NOMO-1 treated with dmso at 0.1 percent for 144 hours (cell line): ENCODE measurements at regions not wholly inside any gene's neighbourhood (a gene's known extent, or its start where the extent isn't known, plus 50 kb on each side); places are given as distances from the start of the nearest gene placed in this dataset.

Experiments
- DNase-seq: peaks from one replicate; lab custom pipeline; 2025; ENCODE audit not compliant: unreplicated experiment; lab: John Stamatoyannopoulos, UW

DNA sequence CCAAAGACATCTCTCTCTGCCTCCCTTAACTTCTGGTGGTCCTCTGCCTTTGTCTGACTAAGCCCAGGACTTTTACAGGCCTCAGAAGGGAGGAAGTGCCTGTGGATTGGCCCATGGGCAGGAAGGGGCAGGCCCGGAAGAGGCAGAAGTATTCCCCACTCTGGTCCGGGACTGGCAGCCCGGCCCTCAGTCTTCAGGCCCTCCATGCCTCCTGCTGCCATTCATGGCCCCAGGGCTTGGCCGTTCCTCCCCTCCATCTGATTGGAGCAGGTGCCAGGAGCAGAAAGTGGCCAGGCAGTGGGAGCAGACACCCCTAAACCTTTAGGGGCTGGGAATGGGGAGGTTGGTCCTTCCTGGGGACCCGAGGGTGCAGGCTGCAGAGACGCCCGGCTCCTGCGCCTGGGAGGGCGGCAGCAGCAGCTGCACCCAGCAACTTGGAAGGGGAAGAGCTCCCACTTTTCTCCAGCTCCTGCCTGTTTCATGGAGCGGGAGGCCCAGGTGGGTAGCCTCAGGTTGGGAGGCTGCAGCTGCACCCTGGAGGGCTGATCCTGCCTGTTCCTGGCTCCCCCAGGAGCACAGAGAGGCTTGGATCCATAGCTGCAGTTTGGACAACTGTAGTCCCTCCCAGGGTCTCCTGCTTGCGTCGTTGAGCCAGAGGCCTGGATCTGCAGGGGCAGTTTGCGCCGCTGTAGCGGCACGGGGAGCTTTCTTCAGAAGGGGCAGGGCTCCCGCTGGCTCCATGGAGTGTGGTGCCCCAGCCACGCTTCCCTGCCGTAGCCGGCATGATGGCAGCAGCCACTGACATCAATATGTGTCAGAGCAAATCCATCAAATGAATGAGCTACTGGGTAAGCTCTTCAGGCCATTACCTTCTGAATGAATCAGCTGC, 661.5 kb upstream of the NUDT12 start:
- DNase-seq, result no peak

DNA sequence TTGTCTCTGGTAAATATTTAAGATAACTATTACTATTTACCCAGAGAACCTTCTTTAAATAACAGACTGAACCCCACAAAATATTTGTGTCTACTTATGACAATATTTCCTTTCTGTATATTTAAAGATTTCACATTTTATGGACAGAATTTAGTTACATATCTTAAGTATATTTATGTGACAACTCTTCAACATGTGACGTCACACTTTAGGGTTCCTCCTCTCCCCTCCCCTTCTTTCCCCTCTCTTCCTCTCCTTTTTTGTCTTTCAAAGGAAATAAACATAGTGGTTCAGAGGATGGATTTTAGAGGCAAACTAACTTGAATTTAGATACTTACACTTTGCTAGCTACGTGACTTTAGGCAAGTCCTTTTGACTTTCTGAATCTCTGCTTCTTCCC, 655.6 kb upstream of the NUDT12 start:
- DNase-seq, result no peak

DNA sequence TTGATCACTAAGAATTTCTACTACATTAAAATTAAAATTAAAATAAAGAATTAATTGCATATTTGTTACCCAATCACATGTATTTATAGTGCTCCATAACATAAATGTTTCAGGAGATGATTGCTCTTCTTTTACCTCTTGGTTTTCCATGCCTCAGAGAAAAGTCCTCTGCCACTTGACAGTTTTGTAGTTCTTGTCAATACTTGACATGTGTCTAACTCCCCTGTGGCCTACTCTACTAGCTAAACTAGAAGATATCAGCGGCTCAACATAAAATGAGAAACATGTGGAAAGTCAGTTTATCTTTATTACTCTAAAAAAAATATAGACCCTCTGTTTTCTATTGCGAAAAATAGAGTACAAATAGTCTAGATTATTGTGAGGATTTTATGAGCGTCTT, 650.6 kb upstream of the NUDT12 start:
- no peak for DNase-seq

GRCh38 chr5:104199771-104200170, 637.2 kb upstream of the NUDT12 start:
- no peak for DNase-seq

DNA sequence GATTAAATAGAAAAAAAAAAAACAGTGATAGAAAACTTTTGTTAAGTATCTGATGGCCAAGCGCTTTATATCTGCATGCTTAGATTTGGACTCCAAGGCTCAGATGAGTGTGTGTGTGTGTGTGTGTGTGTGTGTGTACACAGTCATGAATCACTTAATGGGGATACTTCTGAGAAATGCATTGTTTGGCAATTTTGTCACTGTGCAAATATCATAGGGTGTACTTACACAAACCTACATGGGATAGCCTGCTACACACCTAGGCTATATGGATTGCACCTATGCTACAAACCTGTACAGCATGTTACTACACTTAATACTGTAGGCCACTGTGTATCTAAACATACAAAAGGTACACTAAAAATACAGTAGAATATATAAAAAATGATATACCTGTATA, 635.6 kb upstream of the NUDT12 start:
- DNase-seq, result no peak

DNA sequence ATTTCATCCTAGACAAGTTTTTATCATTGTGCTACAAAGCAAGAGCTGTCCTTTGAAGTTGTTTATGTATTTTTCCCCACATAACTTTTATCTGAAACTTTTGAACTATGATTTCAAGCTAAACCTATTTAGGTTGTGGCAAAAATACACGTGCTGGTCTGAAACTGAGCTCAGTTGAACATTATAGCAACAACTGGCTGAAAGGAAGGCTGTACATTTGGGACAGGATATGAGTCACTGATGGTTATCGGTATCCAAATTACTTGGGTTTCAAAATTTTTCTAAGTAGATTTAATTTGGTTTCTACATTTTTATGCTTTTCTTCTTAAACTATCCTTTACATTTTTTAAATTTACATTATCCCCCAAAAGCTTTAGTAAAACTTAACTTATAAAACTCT, 627.3 kb upstream of the NUDT12 start:
- peak; percentile 36 for DNase-seq

GRCh38 chr5:104189031-104189430, 626.4 kb upstream of the NUDT12 start:
- DNase-seq, result no peak

DNA sequence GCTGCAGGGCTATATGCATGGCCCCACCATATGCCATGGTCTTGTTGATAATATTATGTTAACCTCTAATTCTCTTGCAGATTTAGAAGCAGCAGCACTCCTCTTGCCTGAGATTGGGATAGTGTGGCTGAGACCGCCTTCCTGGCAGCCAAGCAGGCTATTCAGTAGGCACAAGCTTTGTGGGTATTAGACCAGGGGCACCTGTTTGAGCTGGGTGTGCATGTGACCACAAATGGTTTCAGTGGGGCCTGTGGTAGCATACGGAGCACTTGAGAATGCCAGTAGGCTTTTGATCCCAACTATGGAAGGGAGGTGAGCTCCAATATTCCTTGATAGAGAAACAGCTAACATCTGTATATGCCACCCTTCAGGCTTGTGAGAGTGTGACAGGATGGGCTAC, 625.1 kb upstream of the NUDT12 start:
- no peak for DNase-seq

DNA sequence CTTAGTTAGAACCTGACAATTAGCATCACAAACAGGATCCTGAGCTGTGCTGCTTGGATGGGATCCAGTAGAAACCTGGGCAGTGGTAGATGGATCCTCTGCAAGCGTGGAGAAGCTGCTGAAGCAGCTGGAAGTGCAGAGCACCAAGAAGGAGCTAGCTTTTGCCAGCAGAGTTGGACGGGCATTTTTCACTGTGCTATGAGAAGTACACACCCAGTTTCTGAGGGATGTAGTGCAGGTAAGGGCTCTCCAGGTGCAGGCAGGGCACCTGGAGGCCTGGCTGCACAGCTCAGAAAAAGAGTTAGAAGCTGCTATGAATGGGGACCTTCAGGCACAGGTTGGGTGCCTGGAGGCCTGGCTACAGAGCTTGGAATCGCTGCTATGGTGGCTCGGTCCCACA, 623.9 kb upstream of the NUDT12 start:
- DNase-seq, result no peak

- no peak for DNase-seq
Observed at GRCh38 chr5:104186100-104186499, 623.5 kb upstream of the NUDT12 start.

GRCh38 chr5:104184264-104184663, 621.7 kb upstream of the NUDT12 start:
- no peak for DNase-seq

GRCh38 chr5:104178829-104179456, 616.4 kb upstream of the NUDT12 start:
- DNase-seq, result peak; percentile 64

- no peak for DNase-seq
Observed at GRCh38 chr5:104178066-104178465, 615.5 kb upstream of the NUDT12 start.

- DNase-seq, result no peak
Observed at GRCh38 chr5:104177651-104178050, 615.1 kb upstream of the NUDT12 start.

- no peak for DNase-seq
Observed at GRCh38 chr5:104172976-104173375, 610.4 kb upstream of the NUDT12 start.

DNA sequence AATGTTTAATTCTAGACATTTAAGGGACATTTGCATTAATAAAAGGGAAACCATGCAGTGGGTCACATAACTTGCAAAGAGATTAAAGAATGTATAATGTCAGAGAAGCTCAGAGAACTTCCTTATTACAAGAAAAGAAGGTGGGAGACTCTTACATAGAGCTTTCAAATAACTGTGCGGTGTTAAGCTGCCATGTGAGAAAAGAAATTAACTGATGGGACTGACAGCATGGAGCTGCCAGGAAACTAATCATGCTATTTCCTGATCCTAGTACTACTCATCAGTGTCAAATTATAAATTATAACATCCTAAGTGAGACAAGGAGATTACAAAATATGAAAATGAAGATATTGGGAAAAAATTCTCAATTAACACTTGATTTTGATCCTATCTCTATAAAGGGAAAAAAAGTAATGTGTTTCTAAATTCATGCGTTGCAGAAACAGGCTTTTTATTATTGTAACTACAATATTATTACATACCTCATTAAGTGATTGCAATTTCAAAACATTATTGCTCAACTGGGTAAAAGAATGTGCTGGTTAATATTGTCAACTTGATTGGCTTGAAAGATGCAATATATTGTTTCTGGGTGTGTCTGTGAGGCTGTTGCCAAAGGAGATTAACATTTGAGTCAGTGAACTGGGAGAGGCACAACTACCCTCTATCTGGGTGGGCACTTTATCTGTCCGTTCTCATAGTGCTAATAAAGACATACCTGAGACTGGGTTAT, 609.5 kb upstream of the NUDT12 start:
- DNase-seq, result no peak

DNA sequence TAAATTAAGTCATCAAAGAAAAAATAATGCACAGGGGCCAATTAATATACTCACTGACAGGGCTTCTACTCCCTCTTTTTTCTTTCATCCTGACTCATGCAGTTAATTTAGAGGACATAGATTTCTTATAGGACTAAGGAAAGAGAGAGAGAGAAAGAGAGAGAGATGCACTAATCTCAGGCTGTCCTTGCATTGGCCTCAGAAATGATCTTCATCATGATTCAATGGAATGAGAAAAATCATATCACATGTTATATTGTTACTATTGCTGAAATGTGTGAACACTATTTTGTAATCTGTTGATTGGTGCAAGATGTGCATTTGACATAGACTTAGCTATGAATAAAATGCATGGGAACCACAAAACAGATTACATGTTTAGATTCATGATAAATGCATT, 608.3 kb upstream of the NUDT12 start:
- DNase-seq, result no peak

- no peak for DNase-seq
Observed at GRCh38 chr5:104146652-104147051, 584.1 kb upstream of the NUDT12 start.

- no peak for DNase-seq
Observed at GRCh38 chr5:104139840-104140239, 577.3 kb upstream of the NUDT12 start.

- DNase-seq, result no peak
Observed at GRCh38 chr5:104130320-104130719, 567.7 kb upstream of the NUDT12 start.

DNA sequence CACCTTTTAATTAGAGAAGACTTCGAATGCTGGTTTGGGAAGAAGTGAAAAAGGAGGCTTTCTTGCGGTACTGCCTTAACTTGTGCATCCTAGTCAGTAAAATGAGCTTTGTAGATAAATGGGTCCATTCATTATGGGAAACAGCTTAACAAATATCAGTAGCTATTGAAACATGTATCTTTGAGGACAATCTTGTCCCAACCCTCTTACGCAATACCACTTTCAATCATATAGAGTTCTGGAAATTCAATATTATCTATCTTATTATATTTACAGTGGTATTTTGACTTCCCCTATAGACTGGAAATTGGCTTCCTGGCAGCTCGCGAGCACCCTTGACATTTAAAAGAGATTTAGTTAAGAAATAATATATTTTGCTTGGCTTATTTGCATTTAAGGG, 565.8 kb upstream of the NUDT12 start:
- no peak for DNase-seq

- no peak for DNase-seq
Observed at GRCh38 chr5:104126980-104127379, 564.4 kb upstream of the NUDT12 start.
